WTC11 (cell line): ENCODE measurements at regions not wholly inside any gene's neighbourhood (a gene's known extent, or its start where the extent isn't known, plus 50 kb on each side); places are given as distances from the start of the nearest gene placed in this dataset.

Source experiments
- ATAC-seq: fragments of 200-7000 bp; cut with Tn5 transposase; 2 replicates; pipeline ENCODE4 v1.10.0; 2021; ENCODE audit warnings: mild to moderate bottlenecking, moderate library complexity
- CTCF ChIA-PET: fragments of 300-600 bp; sonication (Branson Sonifier 250); formaldehyde crosslinking; loops from one replicate; lab custom pipeline; 2021; ENCODE audit warnings: antibody characterized with exemption; lab: Charles Lee
- POLR2A ChIA-PET: fragments of 350-600 bp; sonication (Branson Sonifier 250); formaldehyde crosslinking; loops from one replicate; lab custom pipeline; 2021; ENCODE audit warnings: antibody characterized with exemption; lab: Charles Lee
- DNase-seq: peaks from one replicate; pipeline ENCODE4 v3.0.0; 2021; ENCODE audit warnings: low spot score
- H3K27ac Mint-ChIP-seq: 2 replicates; pipeline ENCODE4 v1.8.0; 2021; ENCODE audit warnings: mixed read lengths
- H3K27me3 Mint-ChIP-seq: 2 replicates; pipeline ENCODE4 v1.8.0; 2021; ENCODE audit warnings: low read depth, mild to moderate bottlenecking, moderate library complexity, mixed read lengths
- H3K36me3 Mint-ChIP-seq: 2 replicates; pipeline ENCODE4 v1.8.0; 2021; ENCODE audit warnings: mixed read lengths
- H3K4me1 Mint-ChIP-seq: 2 replicates; pipeline ENCODE4 v1.8.0; 2022; ENCODE audit warnings: mixed read lengths
- H3K4me3 Mint-ChIP-seq: 2 replicates; pipeline ENCODE4 v1.8.0; 2021; ENCODE audit warnings: mild to moderate bottlenecking, moderate library complexity, mixed read lengths
- H3K9me3 Mint-ChIP-seq: 2 replicates; pipeline ENCODE4 v1.8.0; 2021; ENCODE audit warnings: mixed read lengths
- ARID4B ChIP-seq: sonication (generic); formaldehyde crosslinking; IDR thresholded peaks from 2 replicates; pipeline ENCODE4 v1.8.0; 2023; ENCODE audit warnings: missing genetic modification reagents, mild to moderate bottlenecking, borderline replicate concordance
- ATF1 ChIP-seq: sonication (generic); formaldehyde crosslinking; IDR thresholded peaks from 2 replicates; pipeline ENCODE4 v1.8.1; 2023; ENCODE audit warnings: mild to moderate bottlenecking, moderate library complexity, missing genetic modification reagents
- ATF3 ChIP-seq: sonication (generic); formaldehyde crosslinking; conservative IDR thresholded peaks from 2 replicates; pipeline ENCODE4 v1.8.1; 2022; ENCODE audit warnings: mild to moderate bottlenecking, missing genetic modification reagents
- CTCF ChIP-seq: fragments of 200-600 bp; IDR thresholded peaks from 2 replicates; pipeline ENCODE4 v1.8.0; 2022; ENCODE audit warnings: antibody characterized with exemption
- EMX1 ChIP-seq: fragments of 250-450 bp; sonication (Bioruptor Pico); IDR thresholded peaks from 2 replicates; pipeline ENCODE4 v1.8.0; 2021; ENCODE audit warnings: mild to moderate bottlenecking
- ETV6 ChIP-seq: sonication (generic); formaldehyde crosslinking; IDR thresholded peaks from 2 replicates; pipeline ENCODE4 v1.8.1; 2022; ENCODE audit warnings: mild to moderate bottlenecking, missing genetic modification reagents
- GRHL2 ChIP-seq: fragments of 250-450 bp; sonication (Bioruptor Pico); IDR thresholded peaks from 2 replicates; pipeline ENCODE4 v1.8.0; 2022; ENCODE audit warnings: mild to moderate bottlenecking, moderate library complexity; ENCODE audit not compliant: insufficient replicate concordance, severe bottlenecking
- JAZF1 ChIP-seq: fragments of 250-450 bp; sonication (Bioruptor Pico); IDR thresholded peaks from 2 replicates; pipeline ENCODE4 v1.9.0; 2021; ENCODE audit warnings: moderate library complexity, mild to moderate bottlenecking, inconsistent platforms
- MYBL2 ChIP-seq: sonication (generic); formaldehyde crosslinking; IDR thresholded peaks from 2 replicates; pipeline ENCODE4 v1.8.1; 2023; ENCODE audit warnings: mild to moderate bottlenecking, moderate library complexity, missing genetic modification reagents
- NR2C2 ChIP-seq: sonication (generic); formaldehyde crosslinking; IDR thresholded peaks from 2 replicates; pipeline ENCODE4 v1.8.0; 2022; ENCODE audit warnings: mild to moderate bottlenecking, missing genetic modification reagents
- TCF7 ChIP-seq: sonication (generic); formaldehyde crosslinking; IDR thresholded peaks from 2 replicates; pipeline ENCODE4 v1.8.0; 2022; ENCODE audit warnings: mild to moderate bottlenecking, low read depth, missing genetic modification reagents, moderate library complexity
- USF2 ChIP-seq: sonication (generic); formaldehyde crosslinking; IDR thresholded peaks from 2 replicates; pipeline ENCODE4 v1.8.1; 2023; ENCODE audit warnings: mild to moderate bottlenecking, missing genetic modification reagents, moderate library complexity
- ZNF219 ChIP-seq: sonication (generic); formaldehyde crosslinking; IDR thresholded peaks from 2 replicates; pipeline ENCODE4 v1.8.0; 2023; ENCODE audit warnings: missing genetic modification reagents, mild to moderate bottlenecking, borderline replicate concordance
- ZNF232 ChIP-seq: sonication (generic); formaldehyde crosslinking; IDR thresholded peaks from 2 replicates; pipeline ENCODE4 v1.8.0; 2022; ENCODE audit warnings: mild to moderate bottlenecking, missing genetic modification reagents
- ZNF281 ChIP-seq: sonication (generic); formaldehyde crosslinking; IDR thresholded peaks from 2 replicates; pipeline ENCODE4 v1.8.0; 2023; ENCODE audit warnings: mild to moderate bottlenecking, missing genetic modification reagents
- ZNF416 ChIP-seq: fragments of 250-450 bp; sonication (Bioruptor Pico); IDR thresholded peaks from 2 replicates; pipeline ENCODE4 v1.9.0; 2021; ENCODE audit warnings: mild to moderate bottlenecking, inconsistent platforms
- ZSCAN18 ChIP-seq: fragments of 250-450 bp; sonication (Bioruptor Pico); IDR thresholded peaks from 2 replicates; pipeline ENCODE4 v2.1.2; 2022; ENCODE audit warnings: mild to moderate bottlenecking, moderate library complexity
- TF ChIP-seq, protein P1 (sequence below): sonication (generic); formaldehyde crosslinking; IDR thresholded peaks from 2 replicates; pipeline ENCODE4 v1.8.0; 2023; ENCODE audit warnings: missing genetic modification reagents
- TF ChIP-seq, protein P2 (sequence below): sonication (generic); formaldehyde crosslinking; IDR thresholded peaks from 2 replicates; pipeline ENCODE4 v1.8.1; 2023; ENCODE audit warnings: mild to moderate bottlenecking, missing genetic modification reagents

GRCh38 chr5:89105836-89106235, 222.9 kb upstream of the MEF2C start:
- H3K27me3 Mint-ChIP-seq, result no peaks in the 10 kb centered on the region
- CTCF ChIA-PET, result no interaction called here
- no peaks in the 10 kb centered on the region for H3K36me3 Mint-ChIP-seq
- no peak for ATAC-seq
- H3K4me3 Mint-ChIP-seq, result no peak overlapping the region
- no peak overlapping the region for H3K27ac Mint-ChIP-seq
- TF ChIP-seq MYBL2 (CRISPR knock-in tag), result no peak
- TF ChIP-seq ZNF416 (CRISPR knock-in tag), result no peak
- no peak for TF ChIP-seq ATF1
- TF ChIP-seq, protein P1, sequence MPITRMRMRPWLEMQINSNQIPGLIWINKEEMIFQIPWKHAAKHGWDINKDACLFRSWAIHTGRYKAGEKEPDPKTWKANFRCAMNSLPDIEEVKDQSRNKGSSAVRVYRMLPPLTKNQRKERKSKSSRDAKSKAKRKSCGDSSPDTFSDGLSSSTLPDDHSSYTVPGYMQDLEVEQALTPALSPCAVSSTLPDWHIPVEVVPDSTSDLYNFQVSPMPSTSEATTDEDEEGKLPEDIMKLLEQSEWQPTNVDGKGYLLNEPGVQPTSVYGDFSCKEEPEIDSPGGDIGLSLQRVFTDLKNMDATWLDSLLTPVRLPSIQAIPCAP, result no peak
- TF ChIP-seq ZNF219 (CRISPR knock-in tag), result no peak
- TF ChIP-seq JAZF1 (CRISPR knock-in tag), result no peak
- no peak for TF ChIP-seq ATF3 (CRISPR knock-in tag)
- no peak for TF ChIP-seq ZNF232 (CRISPR knock-in tag)
- TF ChIP-seq NR2C2, result no peak
- TF ChIP-seq, all 79 proteins: peak for 0
- POLR2A ChIA-PET, result no interaction called here
- H3K9me3 Mint-ChIP-seq, result peaks cover 5% of the 10 kb centered on the region
- H3K4me1 Mint-ChIP-seq, result no peaks in the 10 kb centered on the region
- no peak for DNase-seq

- H3K4me3 Mint-ChIP-seq, result no peak overlapping the region
- ChIA-PET POLR2A (no interaction called here), CTCF (no interaction called here)
- no peaks in the 10 kb centered on the region for H3K27me3 Mint-ChIP-seq
- TF ChIP-seq CTCF, result no peak
- TF ChIP-seq ZNF281 (CRISPR knock-in tag), result no peak
- no peak for TF ChIP-seq ZSCAN18 (CRISPR knock-in tag)
- H3K36me3 Mint-ChIP-seq, result no peaks in the 10 kb centered on the region
- DNase-seq (no peak), ATAC-seq (no peak)
- H3K27ac Mint-ChIP-seq, result no peak overlapping the region
- H3K9me3 Mint-ChIP-seq, result peaks cover 5% of the 10 kb centered on the region
- H3K4me1 Mint-ChIP-seq, result no peaks in the 10 kb centered on the region
Measured at GRCh38 chr5:89105171-89105695, 222.2 kb upstream of the MEF2C start.

GRCh38 chr5:89098199-89098756, 215.3 kb upstream of the MEF2C start:
- POLR2A ChIA-PET, result no interaction called here
- peaks cover 6% of the 10 kb centered on the region for H3K4me1 Mint-ChIP-seq
- H3K27me3 Mint-ChIP-seq, result no peaks in the 10 kb centered on the region; the same call in 1 of the 2 replicates
- H3K4me3 Mint-ChIP-seq, result no peak overlapping the region
- ATAC-seq (no peak), DNase-seq (no peak)
- no peak overlapping the region for H3K27ac Mint-ChIP-seq
- H3K9me3 Mint-ChIP-seq, result peaks cover 6% of the 10 kb centered on the region
- CTCF ChIA-PET, result no interaction called here
- no peaks in the 10 kb centered on the region for H3K36me3 Mint-ChIP-seq
- TF ChIP-seq TCF7 (no peak), GRHL2 (CRISPR knock-in tag) (no peak), EMX1 (CRISPR knock-in tag) (no peak), ARID4B (CRISPR knock-in tag) (no peak), USF2 (no peak), ETV6 (CRISPR knock-in tag) (no peak)
- TF ChIP-seq, protein P2, sequence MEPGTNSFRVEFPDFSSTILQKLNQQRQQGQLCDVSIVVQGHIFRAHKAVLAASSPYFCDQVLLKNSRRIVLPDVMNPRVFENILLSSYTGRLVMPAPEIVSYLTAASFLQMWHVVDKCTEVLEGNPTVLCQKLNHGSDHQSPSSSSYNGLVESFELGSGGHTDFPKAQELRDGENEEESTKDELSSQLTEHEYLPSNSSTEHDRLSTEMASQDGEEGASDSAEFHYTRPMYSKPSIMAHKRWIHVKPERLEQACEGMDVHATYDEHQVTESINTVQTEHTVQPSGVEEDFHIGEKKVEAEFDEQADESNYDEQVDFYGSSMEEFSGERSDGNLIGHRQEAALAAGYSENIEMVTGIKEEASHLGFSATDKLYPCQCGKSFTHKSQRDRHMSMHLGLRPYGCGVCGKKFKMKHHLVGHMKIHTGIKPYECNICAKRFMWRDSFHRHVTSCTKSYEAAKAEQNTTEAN (CRISPR knock-in tag), result no peak
